Colonic mucosa (tissue), 4 donors: ENCODE measurements at regions not wholly inside any gene's neighbourhood (a gene's known extent, or its start where the extent isn't known, plus 50 kb on each side); places are given as distances from the start of the nearest gene placed in this dataset.

Source experiments
- DNase-seq: peaks from one replicate; pipeline ENCODE4 v3.0.0-alpha.2; 2020
- H3K27ac ChIP-seq: fragments of 200-600 bp; one replicate; pipeline ENCODE4 v1.8.0; 2021
- H3K27me3 ChIP-seq: fragments of 200-600 bp; one replicate; pipeline ENCODE4 v1.8.0; 2021
- H3K36me3 ChIP-seq: fragments of 200-600 bp; one replicate; pipeline ENCODE4 v1.8.0; 2021
- H3K4me1 ChIP-seq: fragments of 200-600 bp; one replicate; pipeline ENCODE4 v1.8.0; 2021; ENCODE audit warnings: mild to moderate bottlenecking
- H3K4me3 ChIP-seq: fragments of 200-600 bp; one replicate; pipeline ENCODE4 v1.8.0; 2021
- H3K9ac ChIP-seq, 2 donors: one replicate each; pipeline ENCODE4 v1.7.0; 2013; ENCODE audit warnings: control low read depth in 2 of 2, low read depth in 2 of 2, low read length in 2 of 2
- H3K9me3 ChIP-seq: fragments of 200-600 bp; one replicate; pipeline ENCODE4 v1.8.0; 2021
- intact Hi-C: fragments of 100-400 bp; cut with DNase I; formaldehyde crosslinking; loops from one replicate; pipeline ENCODE4 v1.14.1; 2022
- TF ChIP-seq, protein P1 (sequence below): fragments of 200-600 bp; IDR thresholded peaks from one replicate; pipeline ENCODE4 v1.8.0; 2022; ENCODE audit warnings: antibody characterized with exemption, mild to moderate bottlenecking
- donor health status: healthy.
- donor health status: DM: no; HTN: no; CAD: no.
- donor health status: DM: no; HTN: no; CAD: no.

DNA sequence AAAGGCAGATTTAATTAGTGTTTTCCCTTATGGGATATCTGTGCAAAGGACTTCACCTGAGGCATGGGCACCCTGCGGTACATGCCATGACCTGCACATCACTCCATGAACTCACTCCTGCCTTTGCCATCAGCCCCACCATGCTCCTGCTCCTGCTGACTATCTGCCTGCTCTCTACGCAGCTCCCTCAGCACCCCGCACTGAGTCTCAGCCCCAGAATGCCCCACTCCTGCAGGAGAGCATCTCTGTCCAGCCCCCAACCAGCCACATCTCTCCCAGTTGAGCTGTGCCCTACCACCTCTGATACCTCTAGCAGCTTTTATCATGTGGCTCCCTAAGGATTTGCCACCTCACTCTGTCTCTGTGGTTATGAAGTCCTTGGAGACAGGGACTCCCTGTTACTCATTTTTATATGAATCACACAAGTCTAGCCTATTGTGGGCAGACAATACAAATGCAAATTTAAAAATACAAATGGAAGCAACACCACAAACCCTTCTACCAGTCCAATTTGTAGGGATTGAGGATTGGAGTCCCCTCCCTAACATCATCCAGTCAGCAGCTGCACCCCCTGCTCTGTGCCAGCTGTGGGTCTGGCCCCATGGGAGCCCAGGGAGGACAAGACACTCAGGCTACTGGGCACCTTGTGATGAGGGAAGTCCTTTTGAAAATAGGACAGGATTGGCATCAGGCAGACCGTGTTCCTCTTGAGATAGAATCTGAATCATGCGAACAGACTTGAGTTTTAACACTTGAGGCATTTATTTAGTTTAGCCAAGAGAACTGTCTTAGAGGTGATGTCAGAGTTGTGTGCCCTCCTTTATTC lies 689.6 kb upstream of the HS6ST1 start:
- TF ChIP-seq, protein P1, sequence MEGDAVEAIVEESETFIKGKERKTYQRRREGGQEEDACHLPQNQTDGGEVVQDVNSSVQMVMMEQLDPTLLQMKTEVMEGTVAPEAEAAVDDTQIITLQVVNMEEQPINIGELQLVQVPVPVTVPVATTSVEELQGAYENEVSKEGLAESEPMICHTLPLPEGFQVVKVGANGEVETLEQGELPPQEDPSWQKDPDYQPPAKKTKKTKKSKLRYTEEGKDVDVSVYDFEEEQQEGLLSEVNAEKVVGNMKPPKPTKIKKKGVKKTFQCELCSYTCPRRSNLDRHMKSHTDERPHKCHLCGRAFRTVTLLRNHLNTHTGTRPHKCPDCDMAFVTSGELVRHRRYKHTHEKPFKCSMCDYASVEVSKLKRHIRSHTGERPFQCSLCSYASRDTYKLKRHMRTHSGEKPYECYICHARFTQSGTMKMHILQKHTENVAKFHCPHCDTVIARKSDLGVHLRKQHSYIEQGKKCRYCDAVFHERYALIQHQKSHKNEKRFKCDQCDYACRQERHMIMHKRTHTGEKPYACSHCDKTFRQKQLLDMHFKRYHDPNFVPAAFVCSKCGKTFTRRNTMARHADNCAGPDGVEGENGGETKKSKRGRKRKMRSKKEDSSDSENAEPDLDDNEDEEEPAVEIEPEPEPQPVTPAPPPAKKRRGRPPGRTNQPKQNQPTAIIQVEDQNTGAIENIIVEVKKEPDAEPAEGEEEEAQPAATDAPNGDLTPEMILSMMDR = no peak
- H3K27ac ChIP-seq = no peak overlapping the region
- intact Hi-C loops = no loop called here
- no peak for DNase-seq
- no peak overlapping the region for H3K9ac ChIP-seq
- H3K4me3 ChIP-seq = no peak overlapping the region
- H3K4me1 ChIP-seq = no peaks in the 10 kb centered on the region
- H3K27me3 ChIP-seq = no peaks in the 10 kb centered on the region
- no peaks in the 10 kb centered on the region for H3K36me3 ChIP-seq
- H3K9me3 ChIP-seq = no peaks in the 10 kb centered on the region

DNA sequence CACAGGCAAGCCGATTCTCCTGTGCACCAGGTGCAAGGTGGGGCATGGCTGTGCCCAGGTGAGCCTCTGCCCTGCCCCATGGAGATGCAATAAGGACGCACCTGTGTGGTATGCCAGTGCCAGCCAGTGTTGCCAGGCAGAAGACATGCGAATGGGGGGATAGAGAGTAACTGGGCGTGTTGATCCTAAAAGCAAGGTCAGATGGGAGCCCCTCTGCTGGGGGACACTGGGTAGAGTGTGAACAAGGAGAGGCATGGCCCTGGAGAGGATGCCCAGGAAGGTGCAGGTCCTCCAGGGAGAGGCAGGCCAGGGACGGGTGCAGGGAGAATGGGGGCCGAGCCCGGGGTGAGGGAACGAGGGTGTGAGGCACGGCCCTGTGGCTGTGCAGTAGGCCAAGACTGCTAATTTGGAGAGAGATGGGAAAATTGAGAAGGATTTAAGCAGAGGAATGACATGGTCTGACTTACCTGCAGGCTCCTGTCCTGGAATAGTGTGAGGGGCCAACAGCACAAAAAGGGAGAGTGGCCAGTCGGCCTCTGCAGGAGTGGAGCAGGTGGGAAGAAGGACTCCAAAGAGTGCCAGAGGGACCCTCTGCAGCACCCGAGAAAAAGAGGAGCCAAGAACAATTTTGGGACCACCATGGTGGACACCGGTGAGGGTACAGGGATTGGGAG lies 690.4 kb upstream of the HS6ST1 start:
- intact Hi-C loops = no loop called here

DNA sequence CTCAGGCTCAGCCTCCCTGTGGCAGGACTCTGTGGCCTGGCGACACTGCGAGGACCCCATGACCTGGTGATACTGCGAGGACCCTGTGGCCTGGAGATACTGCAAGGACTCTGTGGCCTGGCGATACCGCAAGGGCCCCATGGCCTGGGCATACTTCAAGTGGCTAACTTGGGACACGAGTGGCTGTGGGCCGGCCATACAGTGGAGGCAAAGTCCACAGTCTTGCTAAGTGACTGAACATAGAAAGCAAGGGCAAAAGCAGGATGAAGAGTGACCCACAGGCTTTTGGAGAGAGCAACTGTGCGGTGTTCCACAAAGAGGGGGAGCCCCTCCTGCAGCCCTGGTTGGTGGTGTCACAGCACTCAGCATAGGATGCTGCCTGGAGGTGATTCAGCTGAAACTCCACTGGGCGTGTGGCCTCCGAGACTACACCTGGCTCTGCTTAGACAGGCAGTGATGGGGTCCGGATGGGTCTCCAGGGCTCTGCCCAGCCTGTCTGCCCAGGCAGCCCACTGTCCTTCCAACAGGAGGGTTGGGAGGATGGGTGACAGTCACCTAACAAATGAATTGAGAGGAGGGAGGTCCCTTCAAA lies 691.0 kb upstream of the HS6ST1 start:
- no peak overlapping the region for H3K4me3 ChIP-seq
- TF ChIP-seq, protein P1 = no peak
- no peaks in the 10 kb centered on the region for H3K27me3 ChIP-seq
- no peaks in the 10 kb centered on the region for H3K36me3 ChIP-seq
- no peaks in the 10 kb centered on the region for H3K9me3 ChIP-seq
- H3K9ac ChIP-seq = no peak overlapping the region
- H3K4me1 ChIP-seq = no peaks in the 10 kb centered on the region
- H3K27ac ChIP-seq = no peak overlapping the region
- no peak for DNase-seq
- intact Hi-C loops = no loop called here

More for the DNA sequence above, 690.4 kb upstream of the HS6ST1 start:
- Histone ChIP-seq H3K27me3 (no peaks in the 10 kb centered on the region), H3K9ac (no peak overlapping the region), H3K4me3 (no peak overlapping the region), H3K27ac (no peak overlapping the region), H3K4me1 (no peaks in the 10 kb centered on the region), H3K9me3 (no peaks in the 10 kb centered on the region), H3K36me3 (no peaks in the 10 kb centered on the region)
- TF ChIP-seq, protein P1 = no peak
- no peak for DNase-seq

DNA sequence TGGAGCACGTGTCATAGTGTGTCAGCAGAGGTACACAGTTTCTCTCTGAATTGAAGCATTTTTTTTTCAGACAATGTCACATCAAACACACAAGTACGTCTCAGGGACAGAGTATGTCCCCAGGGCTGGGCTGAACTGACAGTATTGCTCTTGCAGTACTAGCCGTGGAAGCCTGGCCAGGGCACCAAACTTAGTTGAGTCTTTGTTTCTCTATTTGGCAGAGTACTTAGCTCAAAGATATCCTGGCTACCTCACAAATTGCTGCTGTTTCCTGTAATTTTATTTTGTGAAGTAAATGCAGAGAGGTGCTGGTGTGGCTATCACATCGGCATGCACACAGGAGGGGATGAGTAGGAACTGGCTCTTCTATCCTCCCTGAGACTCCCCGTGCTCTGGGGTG lies 691.6 kb upstream of the HS6ST1 start:
- Histone ChIP-seq H3K4me1 (no peaks in the 10 kb centered on the region), H3K36me3 (no peaks in the 10 kb centered on the region), H3K9me3 (no peaks in the 10 kb centered on the region), H3K27me3 (no peaks in the 10 kb centered on the region), H3K9ac (no peak overlapping the region), H3K27ac (no peak overlapping the region), H3K4me3 (no peak overlapping the region)
- TF ChIP-seq, protein P1 = no peak
- DNase-seq = no peak
- intact Hi-C loops = no loop called here

DNA sequence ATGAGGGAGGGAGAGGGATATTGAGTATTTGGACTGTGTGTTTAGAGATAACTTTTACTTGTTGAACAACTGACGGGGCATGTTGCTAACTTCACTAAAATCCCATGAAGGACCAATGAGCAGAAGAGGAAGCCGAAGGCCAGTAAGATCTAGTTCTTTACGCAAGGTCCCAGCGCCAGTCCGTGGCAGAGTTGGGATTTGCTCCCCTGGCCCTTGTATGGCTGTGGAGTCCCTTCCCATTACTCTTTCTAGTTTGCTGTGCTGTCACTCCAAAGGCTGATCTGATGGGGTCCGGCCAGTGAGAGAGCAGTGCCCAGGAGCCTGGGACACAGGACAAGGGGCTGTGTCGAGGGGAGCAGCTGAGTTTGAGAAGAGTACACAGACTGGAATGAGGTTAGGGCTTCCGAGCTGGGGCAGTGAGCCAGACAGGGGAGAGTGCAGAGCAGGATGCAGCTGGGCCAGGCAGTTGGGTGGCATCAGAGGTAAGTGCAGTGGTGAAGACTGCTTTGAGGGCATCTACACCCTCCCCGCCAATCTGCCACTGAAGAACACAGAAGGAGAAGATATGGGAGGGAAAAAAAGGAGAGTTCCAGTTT lies 692.9 kb upstream of the HS6ST1 start:
- TF ChIP-seq, protein P1 = no peak
- Histone ChIP-seq H3K4me1 (no peaks in the 10 kb centered on the region), H3K9me3 (no peaks in the 10 kb centered on the region)

More for the DNA sequence above, 692.9 kb upstream of the HS6ST1 start:
- H3K4me3 ChIP-seq = no peak overlapping the region
- H3K9ac ChIP-seq = no peak overlapping the region
- no peaks in the 10 kb centered on the region for H3K27me3 ChIP-seq
- intact Hi-C loops = no loop called here
- no peak for DNase-seq
- H3K36me3 ChIP-seq = no peaks in the 10 kb centered on the region
- H3K27ac ChIP-seq = no peak overlapping the region
